Panc1 (cell line): ENCODE measurements at regions not wholly inside any gene's neighbourhood (a gene's known extent, or its start where the extent isn't known, plus 50 kb on each side); places are given as distances from the start of the nearest gene placed in this dataset.

Source experiments
- ATAC-seq: fragments of 200-7000 bp; cut with Tn5 transposase; 2 replicates; pipeline ENCODE4 v1.9.1; 2020; ENCODE audit warnings: mild to moderate bottlenecking, moderate library complexity
- BruUV-seq: library from RNA; stranded (reverse); fragments of 400-500 nt; replicated peaks from 2 replicates; lab custom pipeline; 2021; lab: Mats Ljungman, UMichigan
- CTCF ChIA-PET: fragments of 300-600 bp; sonication (Branson Sonifier 250); formaldehyde crosslinking; loops from one replicate; lab custom pipeline; 2022; ENCODE audit warnings: antibody characterized with exemption; lab: Charles Lee
- POLR2A ChIA-PET: fragments of 300-600 bp; sonication (Branson Sonifier 250); formaldehyde crosslinking; loops from one replicate; lab custom pipeline; 2022; ENCODE audit warnings: antibody characterized with exemption; lab: Charles Lee
- DNase-seq: peaks from one replicate; pipeline ENCODE4 v3.0.0-alpha.2; 2010; ENCODE audit warnings: low read depth, low spot score
- H3K27ac ChIP-seq: 2 replicates; pipeline ENCODE4 v1.5.1; 2011; ENCODE audit warnings: mild to moderate bottlenecking, low read length, inconsistent platforms
- H3K27me3 ChIP-seq: fragments of 200-500 bp; sonication (Bioruptor generic); 2 replicates; pipeline ENCODE4 v1.6.0; 2014; ENCODE audit warnings: low read length, inconsistent platforms; ENCODE audit not compliant: control insufficient read depth, insufficient read depth
- H3K36me3 ChIP-seq: fragments of 200-500 bp; sonication (Bioruptor generic); 2 replicates; pipeline ENCODE4 v1.5.1; 2014; ENCODE audit warnings: inconsistent platforms, mild to moderate bottlenecking, low read length, moderate library complexity; ENCODE audit not compliant: control insufficient read depth, insufficient read depth
- H3K4me1 ChIP-seq: 2 replicates; pipeline ENCODE4 v1.5.1; 2011; ENCODE audit warnings: inconsistent platforms, mild to moderate bottlenecking, low read length, moderate library complexity; ENCODE audit not compliant: control insufficient read depth, insufficient read depth
- H3K4me3 ChIP-seq, 2 experiments: 2 replicates each; pipeline ENCODE4 v1.5.1; 2011 to 2012; ENCODE audit warnings: low read depth in 2 of 2, low read length in 2 of 2, mild to moderate bottlenecking in 2 of 2, inconsistent platforms in 1 of 2, moderate library complexity in 1 of 2
- H3K9me3 ChIP-seq: fragments of 200-500 bp; sonication (Bioruptor generic); 2 replicates; pipeline ENCODE4 v1.5.1; 2014; ENCODE audit warnings: low read depth, mild to moderate bottlenecking, inconsistent platforms, low read length, moderate library complexity; ENCODE audit not compliant: control insufficient read depth, insufficient read depth
- CTCF ChIP-seq: fragments of 450-650 bp; IDR thresholded peaks from 2 replicates; pipeline ENCODE4 v1.5.1; 2017; ENCODE audit warnings: mild to moderate bottlenecking
- POLR2AphosphoS5 ChIP-seq: IDR thresholded peaks from 2 replicates; pipeline ENCODE4 v1.6.1; 2012; ENCODE audit warnings: mild to moderate bottlenecking, low read depth, low read length, moderate library complexity
- SIN3A ChIP-seq: IDR thresholded peaks from 2 replicates; pipeline ENCODE4 v1.6.1; 2012; ENCODE audit warnings: low read depth, mild to moderate bottlenecking, low read length, moderate library complexity, borderline replicate concordance; ENCODE audit not compliant: insufficient read depth
- TCF7L2 ChIP-seq: IDR thresholded peaks from 2 replicates; pipeline ENCODE4 v1.6.1; 2011; ENCODE audit warnings: mild to moderate bottlenecking, low read depth, low read length, inconsistent platforms
- in situ Hi-C: cut with HindIII; loops from 2 replicates; pipeline ENCODE4 v1.10.0; 2016; ENCODE audit warnings: low sequenced_read_pairs, low pct_unique_long_range_greater_than_20kb
- intact Hi-C: fragments of 100-400 bp; cut with micrococcal nuclease; formaldehyde crosslinking; loops from one replicate; pipeline ENCODE4 v1.10.0; 2022; ENCODE audit not compliant: unreplicated experiment
- TF ChIP-seq, protein P1 (sequence below), 2 experiments: IDR thresholded peaks; 2 replicates each; pipeline ENCODE4 v1.6.1; 2011 to 2012; ENCODE audit warnings: low read depth in 2 of 2, control low read depth in 1 of 2, low read length in 1 of 2, mild to moderate bottlenecking in 1 of 2, moderate library complexity in 1 of 2; ENCODE audit not compliant: insufficient read depth in 1 of 2

DNA sequence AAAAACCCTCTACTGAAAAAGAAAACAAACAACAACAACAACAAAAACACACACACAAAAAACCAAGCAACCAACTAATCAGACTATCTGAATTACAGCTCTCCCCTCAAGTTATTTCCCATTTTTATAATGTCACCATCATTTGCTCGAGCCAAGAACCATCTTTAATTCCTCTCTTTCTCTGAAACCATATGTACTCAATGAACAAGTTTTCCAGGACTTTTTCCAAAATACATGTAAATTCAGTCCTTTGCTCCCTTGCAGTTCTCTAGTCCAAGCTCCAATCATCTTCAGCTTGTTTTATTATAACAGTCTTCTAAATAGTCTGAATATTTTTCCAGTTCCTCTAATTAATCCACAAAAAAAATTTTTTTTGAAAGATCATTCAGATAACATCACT, 506.0 kb downstream of the NXPH1 start:
- TF ChIP-seq, protein P1, sequence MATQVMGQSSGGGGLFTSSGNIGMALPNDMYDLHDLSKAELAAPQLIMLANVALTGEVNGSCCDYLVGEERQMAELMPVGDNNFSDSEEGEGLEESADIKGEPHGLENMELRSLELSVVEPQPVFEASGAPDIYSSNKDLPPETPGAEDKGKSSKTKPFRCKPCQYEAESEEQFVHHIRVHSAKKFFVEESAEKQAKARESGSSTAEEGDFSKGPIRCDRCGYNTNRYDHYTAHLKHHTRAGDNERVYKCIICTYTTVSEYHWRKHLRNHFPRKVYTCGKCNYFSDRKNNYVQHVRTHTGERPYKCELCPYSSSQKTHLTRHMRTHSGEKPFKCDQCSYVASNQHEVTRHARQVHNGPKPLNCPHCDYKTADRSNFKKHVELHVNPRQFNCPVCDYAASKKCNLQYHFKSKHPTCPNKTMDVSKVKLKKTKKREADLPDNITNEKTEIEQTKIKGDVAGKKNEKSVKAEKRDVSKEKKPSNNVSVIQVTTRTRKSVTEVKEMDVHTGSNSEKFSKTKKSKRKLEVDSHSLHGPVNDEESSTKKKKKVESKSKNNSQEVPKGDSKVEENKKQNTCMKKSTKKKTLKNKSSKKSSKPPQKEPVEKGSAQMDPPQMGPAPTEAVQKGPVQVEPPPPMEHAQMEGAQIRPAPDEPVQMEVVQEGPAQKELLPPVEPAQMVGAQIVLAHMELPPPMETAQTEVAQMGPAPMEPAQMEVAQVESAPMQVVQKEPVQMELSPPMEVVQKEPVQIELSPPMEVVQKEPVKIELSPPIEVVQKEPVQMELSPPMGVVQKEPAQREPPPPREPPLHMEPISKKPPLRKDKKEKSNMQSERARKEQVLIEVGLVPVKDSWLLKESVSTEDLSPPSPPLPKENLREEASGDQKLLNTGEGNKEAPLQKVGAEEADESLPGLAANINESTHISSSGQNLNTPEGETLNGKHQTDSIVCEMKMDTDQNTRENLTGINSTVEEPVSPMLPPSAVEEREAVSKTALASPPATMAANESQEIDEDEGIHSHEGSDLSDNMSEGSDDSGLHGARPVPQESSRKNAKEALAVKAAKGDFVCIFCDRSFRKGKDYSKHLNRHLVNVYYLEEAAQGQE (IDR thresholded peaks at IDR 0.05; ENCODE audit: insufficient read depth in 1 of 2, low read depth in 2 of 2, low read length in 1 of 2) = no peak
- no peak for TF ChIP-seq CTCF
- TF ChIP-seq SIN3A = no peak
- ATAC-seq (no peak), DNase-seq (no peak)
- Histone ChIP-seq H3K27me3 (no peaks in the 10 kb centered on the region), H3K9me3 (no peaks in the 10 kb centered on the region), H3K4me3 (no peak overlapping the region), H3K4me1 (no peaks in the 10 kb centered on the region; the same call in 1 of the 2 replicates), H3K36me3 (no peaks in the 10 kb centered on the region), H3K27ac (no peak overlapping the region)
- intact Hi-C loops = no loop called here
- no TSS peak for BruUV-seq
- ChIA-PET CTCF (no interaction called here), POLR2A (no interaction called here)
- in situ Hi-C loops = no loop called here

- intact Hi-C loops = no loop called here
- Histone ChIP-seq H3K27ac (no peak overlapping the region), H3K9me3 (no peaks in the 10 kb centered on the region), H3K36me3 (no peaks in the 10 kb centered on the region), H3K4me1 (no peaks in the 10 kb centered on the region), H3K4me3 (no peak overlapping the region), H3K27me3 (no peaks in the 10 kb centered on the region)
- ChIA-PET CTCF (no interaction called here), POLR2A (no interaction called here)
- DNase-seq (no peak), ATAC-seq (no peak)
- TF ChIP-seq SIN3A = no peak
- TF ChIP-seq, protein P1 (IDR thresholded peaks at IDR 0.05; ENCODE audit: insufficient read depth in 1 of 2, low read depth in 2 of 2, low read length in 1 of 2) = no peak
- TF ChIP-seq CTCF = no peak
- no peak for TF ChIP-seq TCF7L2
- no peak for TF ChIP-seq POLR2AphosphoS5
- in situ Hi-C loops = no loop called here
- no TSS peak for BruUV-seq
These were observed 530.3 kb downstream of the NXPH1 start for GRCh38 chr7:8963722-8964121.
